HS-27A (cell line): ENCODE measurements at regions not wholly inside any gene's neighbourhood (a gene's known extent, or its start where the extent isn't known, plus 50 kb on each side); places are given as distances from the start of the nearest gene placed in this dataset.
"Not testable (repeated sequence)": the region's sequence is repeated elsewhere in the genome, so short reads cannot be mapped to it uniquely, and the experiment has no call there.

ENCODE experiments used
- DNase-seq: peaks from one replicate; pipeline ENCODE4 v3.0.0-alpha.2; 2012; ENCODE audit warnings: low read depth, missing footprints

DNA sequence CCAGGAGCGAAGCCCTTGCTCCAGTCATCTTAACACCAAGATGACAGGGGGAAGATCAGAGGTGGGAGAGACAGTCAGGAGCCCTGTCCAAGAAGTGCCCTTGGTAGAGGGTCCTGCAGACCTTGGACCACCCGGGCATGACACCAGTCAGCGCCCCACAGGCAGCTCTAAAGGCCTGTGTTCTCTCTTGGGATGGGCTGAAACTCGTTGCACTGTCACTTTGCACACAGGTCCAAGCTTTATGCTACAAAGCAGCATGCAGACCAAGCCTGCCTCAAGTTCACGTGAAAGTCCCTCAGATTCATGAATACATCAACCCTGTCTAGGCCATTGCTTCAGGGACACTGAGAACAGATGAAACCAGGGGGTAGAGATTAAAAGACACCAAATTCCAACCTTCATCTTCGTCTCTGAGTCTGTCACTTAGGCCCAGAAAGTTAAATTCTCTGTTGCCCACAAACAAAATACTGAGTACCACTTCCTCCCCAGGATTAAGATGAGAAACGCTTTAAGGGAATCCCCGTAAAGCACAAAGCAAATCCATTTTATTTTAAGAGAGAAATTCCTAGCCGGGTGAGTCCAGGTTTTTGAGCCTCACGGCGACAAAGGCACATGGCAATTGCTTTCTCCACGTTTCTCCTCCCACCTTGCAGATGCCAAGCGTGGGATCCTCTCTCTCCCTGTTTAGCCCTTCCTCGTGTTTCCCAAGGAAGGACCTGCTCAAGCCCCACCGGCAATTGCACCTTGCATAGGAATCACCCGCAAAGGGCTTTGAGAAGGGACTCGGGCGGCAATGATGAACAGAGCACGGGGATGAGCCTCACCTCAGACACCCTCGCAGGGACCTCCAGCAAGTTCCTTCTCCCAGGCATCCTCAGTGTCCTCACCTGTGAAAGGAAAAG is 75.0 kb upstream of the ID2 start:
- no peak for DNase-seq

DNA sequence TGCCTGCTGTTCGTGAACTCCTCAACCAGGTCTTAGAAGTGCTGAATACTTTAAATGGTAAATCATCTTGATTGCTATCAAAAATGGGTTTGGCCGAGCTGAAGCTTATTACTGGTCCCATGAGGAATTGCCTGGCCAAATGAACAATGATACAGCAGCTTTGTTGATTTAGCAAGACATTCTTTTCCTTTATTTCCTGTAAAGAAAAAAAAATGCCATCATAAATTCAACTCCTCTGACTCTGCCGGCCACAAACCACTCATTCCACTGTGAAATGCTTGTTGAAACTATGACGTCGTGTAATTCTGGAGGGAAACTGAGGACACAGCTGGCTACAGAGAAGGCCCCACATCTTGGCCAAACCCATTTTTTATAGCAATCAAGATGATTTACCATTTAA is 74.2 kb upstream of the ID2 start:
- no peak for DNase-seq

DNA sequence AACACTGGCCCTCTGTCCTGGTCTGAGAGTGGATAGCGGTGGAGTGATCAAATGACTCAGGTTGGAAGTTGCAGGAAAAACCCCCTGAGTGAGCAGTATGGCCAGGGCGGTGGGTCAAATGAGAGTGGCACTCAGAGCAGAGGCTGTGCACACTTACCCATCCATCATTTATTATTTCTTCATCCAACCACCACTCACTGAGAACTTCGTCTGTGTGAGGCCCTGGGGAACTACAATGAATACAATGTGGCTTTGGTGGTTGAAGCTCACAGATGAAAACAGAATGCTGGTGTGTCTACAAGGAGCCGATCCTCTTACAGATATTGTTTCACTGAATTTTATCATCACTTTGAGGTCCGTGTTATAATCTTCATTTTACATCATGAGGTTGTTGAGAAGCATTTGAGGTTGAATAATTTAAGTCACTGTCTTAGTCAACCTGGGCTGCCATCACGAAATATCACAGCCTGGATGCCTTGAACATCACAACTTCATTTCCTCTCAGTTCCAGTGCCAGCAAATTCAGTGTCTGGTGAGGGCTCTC is 73.4 kb upstream of the ID2 start:
- DNase-seq = no peak

DNA sequence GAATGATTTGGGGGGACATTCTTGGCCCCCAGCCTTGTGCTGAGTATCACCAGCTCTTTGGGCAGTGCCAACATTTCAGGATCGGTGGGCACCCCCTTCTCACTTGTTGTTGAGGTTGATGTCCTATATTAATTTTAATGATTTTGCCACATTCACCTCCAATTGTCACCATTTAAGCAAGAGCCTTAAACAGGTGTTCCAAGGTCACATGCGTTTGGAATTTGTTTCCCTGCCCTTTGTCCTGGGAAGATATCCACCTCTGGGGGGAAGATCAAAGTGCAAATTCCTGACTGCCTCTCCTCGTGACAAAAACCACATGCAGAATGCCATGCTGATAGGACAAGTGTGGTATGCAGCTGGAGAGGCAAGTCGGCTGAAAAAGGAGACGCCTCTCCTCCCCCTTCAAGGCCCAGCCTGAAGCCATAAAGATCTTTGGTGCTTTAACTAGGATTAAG is 72.5 kb upstream of the ID2 start:
- peak; percentile 33 for DNase-seq

DNA sequence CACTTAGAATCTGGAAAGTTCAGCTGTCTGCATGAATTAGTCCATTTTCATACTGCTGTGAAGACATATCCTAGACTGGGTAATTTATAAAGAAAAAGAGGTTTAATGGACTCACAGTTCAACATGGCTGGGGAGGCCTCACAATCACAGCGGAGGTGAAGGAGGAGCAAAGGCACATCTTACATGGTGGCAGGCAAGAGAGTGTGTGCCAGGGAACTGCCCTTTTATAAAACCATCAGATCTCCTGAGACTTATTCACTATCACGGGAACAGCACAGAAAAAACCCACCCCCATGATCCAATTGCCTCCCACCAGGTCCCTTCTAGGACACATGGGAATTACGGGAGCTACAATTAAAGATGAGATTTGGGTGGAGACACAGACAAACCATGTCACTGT is 71.1 kb upstream of the ID2 start:
- not testable (repeated sequence) for DNase-seq

DNA sequence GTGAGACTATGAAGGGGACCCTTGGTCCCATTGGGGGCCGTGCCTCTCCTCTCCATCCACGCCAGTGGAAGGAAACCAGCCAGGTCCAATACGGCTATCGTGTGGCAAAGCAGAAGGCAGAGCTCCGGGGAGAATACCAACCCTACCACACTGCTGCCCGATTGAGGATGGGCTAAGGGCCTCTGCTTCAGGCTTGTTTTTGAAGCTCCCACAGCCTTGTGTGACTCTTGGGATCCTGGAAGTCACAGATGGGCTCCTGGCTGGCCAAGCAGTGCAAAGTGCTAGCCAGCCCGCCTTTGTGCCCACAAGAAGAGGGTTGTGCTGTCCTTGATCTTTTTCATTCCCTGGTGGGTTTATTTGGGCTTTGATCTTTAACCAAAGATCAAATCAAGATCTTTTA is 70.6 kb upstream of the ID2 start:
- no peak for DNase-seq

GRCh38 chr2:8611700-8612099 is 70.2 kb upstream of the ID2 start:
- DNase-seq = no peak

DNA sequence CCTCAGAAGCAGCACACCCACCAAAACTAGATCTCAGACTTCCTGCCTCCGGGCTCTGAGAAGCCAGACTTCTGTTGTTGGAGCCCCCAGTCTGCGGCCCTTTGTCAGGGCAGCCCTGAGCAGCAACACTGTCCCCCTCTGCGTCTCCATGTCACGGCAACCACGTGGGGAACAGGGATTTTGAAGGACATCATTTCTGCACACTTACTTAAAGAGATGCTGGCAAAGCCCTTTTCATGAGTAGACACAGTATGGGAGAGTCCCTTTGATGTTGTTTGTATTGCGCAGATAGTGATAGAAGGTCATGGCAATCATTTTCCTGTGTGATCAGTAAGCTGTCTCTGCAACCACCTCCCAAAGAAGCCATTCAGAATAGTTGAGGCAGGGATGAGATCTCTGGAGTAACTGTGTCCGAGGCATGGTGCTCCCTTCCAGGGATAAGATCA is 69.1 kb upstream of the ID2 start:
- no peak for DNase-seq

DNA sequence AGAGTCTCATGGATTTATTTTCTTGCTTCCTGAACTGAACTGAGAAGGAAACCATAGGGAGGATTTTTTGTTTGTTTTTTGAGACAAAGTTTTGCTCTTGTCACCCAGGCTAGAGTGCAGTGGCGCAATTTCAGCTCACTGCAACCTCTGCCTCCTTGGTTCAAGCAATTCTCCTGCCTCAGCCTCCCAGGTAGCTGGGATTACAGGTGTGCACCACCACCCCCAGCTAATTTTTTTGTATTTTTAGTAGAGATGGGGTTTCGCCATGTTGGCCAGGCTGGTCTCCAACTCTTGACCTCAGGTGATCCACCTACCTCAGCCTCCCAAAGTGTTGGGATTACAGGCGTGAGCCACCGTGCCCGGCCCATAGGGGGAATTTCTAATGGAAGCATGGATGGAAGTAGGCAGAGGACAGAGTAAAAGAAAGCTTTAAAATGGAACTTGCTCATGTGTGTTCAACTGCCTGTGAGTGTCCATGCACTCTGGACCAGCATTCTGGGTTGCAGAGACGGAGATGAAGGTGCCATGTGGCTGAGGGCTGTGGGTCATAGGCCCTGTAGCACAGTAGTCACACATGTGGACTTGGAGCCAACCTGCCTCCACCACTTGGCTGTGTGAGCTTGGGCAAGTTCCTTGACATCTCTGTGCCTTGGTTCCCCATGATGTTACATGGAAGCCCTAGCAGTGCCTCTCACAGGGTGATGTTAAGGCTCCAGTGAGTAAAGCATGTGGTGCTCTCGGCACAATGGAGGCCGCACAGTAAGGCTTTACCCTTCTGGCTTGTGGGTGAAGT is 68.5 kb upstream of the ID2 start:
- not testable (repeated sequence) for DNase-seq

GRCh38 chr2:8614646-8615045 is 67.2 kb upstream of the ID2 start:
- no peak for DNase-seq

DNA sequence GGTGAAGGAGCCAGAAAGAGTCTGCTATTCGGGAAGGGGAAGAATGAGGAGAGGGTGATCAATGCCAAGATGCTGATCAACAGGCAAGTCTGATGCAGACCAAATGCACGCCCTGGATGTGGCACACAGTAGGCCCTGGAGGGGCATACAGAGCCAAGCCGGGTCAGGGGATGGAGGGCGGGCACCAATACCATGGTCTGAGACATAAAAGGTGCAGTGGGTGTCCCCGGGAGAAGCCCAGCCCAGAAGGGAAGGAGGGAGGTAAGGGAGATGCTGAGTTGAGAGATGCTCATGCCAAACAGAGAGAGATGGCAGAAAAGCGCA is 66.6 kb upstream of the ID2 start:
- no peak for DNase-seq

GRCh38 chr2:8615576-8616281 is 66.1 kb upstream of the ID2 start:
- DNase-seq = no peak

DNA sequence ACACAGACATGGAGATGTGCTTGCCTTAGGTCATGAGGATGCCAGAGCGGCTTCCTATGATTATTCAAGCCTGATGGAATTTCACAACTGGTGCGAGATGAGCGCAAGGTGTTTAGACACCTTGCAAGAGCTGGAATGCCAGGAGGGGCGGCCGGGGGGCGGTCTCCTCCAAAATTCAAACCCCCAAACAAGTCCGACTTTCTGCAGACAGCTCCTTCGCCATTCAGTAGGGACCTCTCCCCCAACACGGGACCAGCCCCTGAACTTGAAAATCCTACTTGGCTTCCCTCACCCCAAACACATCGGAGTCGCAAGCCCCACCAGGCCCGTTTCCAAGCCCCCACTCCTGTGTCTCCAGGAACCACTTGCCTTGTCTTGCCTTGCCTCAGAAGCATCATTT is 64.8 kb upstream of the ID2 start:
- no peak for DNase-seq

DNA sequence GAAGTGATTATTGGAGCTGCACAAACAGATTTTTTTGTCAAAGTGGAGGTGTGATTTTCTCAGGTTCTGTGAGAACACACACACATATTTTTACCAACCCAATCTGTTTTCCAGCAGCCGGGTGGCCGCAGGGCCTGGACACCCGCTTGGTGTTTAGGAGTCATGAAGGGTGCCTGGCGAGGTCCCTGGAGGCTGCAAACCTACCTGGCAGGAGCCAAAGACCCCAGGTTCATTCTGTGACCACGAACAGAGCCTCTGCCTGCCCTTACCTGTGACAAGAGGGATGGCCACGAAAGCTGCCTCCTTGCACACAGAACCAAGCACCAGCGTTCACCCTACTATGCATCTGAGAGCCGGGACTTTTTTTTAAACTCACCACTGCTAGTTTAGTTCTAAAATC is 64.3 kb upstream of the ID2 start:
- DNase-seq = no peak

- DNase-seq = no peak
These were observed 62.8 kb upstream of the ID2 start for GRCh38 chr2:8619071-8619470.

GRCh38 chr2:8620611-8621382 is 61.1 kb upstream of the ID2 start:
- DNase-seq = no peak

- no peak for DNase-seq
These were observed 59.5 kb upstream of the ID2 start for GRCh38 chr2:8622199-8622911.

DNA sequence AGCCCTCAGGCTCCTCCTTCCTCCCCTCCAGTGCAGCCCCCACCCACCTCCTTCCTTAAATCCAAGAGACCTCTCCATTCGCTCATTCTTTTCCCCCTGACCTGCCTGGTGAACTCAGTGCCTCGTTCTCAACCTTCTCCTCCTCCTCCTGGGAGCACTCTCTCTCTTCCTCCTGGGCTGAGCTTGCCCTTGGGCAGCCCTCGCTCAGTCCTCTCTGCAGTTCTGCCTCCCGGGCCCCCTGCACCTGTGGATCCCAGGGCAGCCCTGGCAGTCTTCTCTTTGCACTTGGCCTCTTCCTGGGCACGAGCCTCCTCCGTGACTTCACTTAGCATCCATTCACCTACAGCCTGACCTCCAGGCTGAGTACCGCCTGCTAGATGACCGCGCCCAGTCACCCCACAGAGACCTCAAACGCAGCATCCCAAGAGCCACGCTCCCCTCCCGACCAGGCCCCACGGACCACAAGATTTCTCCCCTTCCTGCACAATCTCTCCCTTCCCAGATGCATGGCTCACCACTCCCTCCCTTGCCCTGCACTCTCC is 58.9 kb upstream of the ID2 start:
- DNase-seq = no peak

DNA sequence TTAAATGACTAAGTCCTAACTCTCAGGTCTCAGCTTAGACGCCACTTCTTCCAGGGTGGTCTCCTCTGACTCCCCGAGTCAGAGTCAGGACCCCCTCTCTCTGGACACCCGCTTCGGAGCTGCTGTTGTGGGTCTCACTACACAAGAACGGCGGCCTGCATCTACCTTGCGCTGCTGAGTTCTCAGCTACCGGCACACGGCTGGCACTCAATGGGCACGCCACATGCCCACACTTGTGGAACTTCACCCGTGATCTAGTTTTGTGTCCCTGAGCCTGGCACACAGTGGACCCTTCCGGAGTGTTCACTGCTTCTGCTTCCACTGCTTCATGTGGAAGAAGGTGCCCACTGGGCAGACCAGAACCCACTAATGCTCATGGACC is 58.3 kb upstream of the ID2 start:
- no peak for DNase-seq

DNA sequence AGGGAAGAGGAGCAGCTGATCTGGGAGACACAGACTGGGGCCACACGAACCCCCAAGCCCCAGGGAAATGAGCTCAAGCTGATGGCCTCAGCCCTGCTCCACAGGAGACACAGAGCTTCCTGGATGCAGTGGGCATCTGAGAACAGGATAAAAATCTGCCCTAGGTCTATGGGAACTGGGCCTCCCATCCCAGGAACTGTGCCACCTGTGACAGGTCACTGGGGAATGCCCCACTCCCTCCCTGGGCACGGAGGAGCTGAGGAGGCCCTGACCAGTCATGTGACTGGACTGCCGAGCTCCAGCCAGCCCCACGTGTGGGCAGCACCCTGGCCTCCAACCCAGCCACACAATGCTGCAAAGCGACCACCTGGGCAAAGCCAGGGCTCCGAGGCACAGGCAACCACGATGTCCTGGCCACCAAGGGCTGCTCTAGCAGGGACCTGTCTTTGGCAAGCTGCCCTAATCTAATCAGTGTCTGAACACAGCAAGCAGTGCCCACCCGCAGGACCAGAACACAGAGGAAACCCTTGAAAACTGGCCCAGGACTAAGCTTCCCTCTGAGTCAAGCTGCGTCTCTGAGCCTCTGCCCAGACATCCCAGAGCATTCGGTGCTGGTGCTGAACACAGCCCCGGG is 57.8 kb upstream of the ID2 start:
- DNase-seq = no peak
